HG02623 (cell line): ENCODE measurements at regions not wholly inside any gene's neighbourhood (a gene's known extent, or its start where the extent isn't known, plus 50 kb on each side); places are given as distances from the start of the nearest gene placed in this dataset.

Experiments
- ATAC-seq: cut with Tn5 transposase; IDR thresholded peaks from one replicate; pipeline ENCODE4 v1.9.1; 2021; ENCODE audit warnings: moderate library complexity; ENCODE audit not compliant: unreplicated experiment

DNA sequence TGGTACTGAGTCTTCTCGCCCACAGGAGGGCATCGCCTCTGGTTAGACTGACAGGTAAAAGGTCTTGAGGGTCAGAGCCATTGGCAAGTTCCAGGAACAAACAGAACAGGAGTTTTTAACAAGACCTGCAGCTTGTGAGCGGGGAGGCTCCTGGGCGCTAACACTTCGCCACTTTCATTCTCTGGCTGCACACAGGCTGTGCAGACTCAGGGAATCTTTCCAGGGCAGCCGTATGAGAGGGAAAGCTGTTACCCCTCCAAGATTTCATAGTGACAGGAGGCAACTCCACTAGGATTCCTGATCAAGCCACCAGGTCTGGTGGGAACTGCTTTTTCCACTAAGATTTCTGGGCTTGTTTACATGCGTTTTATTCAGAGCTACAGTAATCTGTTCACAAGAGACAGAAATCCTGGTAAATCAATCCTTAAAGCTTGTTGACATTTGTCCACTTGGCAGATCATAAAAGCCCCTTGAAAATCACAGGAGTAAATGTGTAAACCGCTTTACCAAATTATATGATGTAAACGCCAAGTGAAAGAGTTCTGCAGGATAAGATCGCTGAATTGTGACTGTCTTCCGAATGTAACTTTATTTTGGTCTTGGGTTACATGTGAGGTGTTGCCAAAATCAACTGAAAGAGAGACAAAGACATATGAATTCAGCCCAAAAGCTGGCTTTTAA lies 190.6 kb downstream of the MZT1 start:
- ATAC-seq: no peak

DNA sequence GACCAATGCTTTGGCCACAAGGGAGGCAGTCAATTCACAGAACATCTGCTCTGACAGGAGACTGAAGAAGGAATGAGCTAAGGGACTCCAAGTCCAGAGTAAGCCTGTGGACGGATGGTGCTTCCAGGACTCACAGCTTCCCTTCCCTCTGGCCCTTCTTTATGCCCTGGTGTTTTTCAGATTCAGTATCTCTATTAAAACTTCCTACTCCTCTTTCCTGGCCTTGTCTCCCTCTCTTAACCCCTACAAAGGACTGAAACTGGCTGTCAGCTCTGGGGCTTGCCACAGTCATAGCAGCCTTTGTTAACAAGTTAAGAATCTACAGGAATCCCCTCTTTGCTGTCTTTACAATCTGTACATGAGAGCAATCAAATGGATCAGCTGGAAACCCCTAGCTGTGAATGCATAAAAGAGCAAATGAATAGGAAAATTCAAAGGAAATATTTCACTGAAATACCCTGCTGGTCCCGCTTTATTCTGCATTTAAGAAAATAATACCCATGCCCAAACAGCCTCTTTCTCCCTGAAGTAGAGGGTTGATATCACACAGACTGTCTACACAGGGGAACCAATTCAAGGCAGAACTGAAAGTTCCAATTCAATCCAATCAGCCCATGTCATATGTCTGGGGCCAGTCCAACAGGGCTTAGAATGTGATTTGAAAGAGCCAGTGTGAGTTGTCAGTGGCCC lies 192.3 kb downstream of the MZT1 start:
- no peak for ATAC-seq

DNA sequence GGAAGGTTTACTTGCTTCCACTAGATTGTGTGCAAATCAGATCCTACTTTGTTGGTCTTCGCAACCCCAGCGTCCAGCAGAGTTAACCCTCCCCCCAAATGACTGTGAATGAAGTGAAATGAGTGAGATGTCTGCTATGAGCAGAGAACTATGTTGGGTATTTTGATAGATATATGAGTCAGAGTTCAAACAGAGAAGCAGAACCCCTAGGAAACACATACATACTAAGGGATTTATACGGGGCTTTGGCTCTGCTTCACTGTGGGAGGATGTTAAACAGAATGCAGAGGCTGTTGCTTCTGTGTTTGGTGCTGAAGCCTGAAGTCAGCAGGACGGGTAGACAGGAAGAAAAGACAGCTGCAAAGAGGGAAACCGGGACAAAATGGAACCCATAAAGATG lies 197.0 kb downstream of the MZT1 start:
- ATAC-seq: no peak

DNA sequence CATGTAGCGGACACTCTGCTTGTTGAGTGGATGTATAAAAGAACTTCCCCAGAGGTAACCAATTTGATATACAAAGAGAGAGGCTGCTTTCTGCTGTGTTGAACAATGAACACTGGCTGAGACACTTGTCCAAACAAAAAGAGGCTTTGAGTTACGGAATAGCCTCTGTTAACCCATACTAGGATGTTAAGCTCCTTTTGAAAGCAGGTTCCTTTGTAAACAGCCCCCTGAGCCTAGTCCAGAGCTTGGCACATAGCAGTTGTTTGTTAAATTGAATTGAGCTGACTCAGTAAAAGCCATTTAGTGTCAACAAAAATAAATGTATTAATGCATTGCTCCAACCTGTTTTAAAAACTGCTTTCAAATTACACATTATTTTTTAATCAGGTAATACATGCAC lies 200.1 kb downstream of the MZT1 start:
- no peak for ATAC-seq

DNA sequence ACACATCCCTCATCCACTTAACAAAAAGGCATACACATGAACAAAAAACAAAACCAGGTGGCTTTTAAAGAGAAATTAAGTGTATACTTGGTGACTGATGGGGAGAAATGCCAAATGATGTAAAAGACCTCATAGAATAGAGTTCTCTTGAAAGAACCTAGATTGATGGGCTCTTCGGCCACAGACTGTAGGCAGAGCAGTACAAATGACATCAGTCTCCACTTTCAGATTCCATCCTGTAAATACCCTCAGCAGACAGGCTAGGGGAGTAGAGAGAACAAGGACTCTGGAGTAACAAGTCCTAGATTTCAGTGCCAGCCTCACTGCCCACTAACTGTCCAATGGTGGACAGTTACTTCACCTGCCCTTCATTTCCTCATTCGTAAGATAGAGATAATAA lies 203.8 kb downstream of the MZT1 start:
- ATAC-seq: no peak

DNA sequence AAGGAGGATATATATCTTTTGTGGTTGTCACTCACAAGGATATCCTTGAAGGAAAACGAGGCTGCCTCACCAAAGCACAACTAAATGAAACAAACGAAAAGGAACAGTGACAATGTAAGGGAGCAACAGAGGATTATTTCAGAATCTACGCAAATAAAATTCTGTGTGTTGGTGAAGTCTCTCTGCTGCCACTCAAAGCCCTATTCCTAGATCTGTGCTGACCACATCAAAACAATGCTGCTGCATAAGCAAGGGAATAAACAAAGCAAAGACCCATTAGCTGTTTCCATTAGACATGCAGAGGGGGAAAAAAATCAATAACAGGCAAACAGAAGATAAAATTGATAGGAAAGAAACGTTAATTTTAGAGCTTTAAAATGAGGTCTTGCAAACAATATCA lies 204.4 kb downstream of the MZT1 start:
- no peak for ATAC-seq

DNA sequence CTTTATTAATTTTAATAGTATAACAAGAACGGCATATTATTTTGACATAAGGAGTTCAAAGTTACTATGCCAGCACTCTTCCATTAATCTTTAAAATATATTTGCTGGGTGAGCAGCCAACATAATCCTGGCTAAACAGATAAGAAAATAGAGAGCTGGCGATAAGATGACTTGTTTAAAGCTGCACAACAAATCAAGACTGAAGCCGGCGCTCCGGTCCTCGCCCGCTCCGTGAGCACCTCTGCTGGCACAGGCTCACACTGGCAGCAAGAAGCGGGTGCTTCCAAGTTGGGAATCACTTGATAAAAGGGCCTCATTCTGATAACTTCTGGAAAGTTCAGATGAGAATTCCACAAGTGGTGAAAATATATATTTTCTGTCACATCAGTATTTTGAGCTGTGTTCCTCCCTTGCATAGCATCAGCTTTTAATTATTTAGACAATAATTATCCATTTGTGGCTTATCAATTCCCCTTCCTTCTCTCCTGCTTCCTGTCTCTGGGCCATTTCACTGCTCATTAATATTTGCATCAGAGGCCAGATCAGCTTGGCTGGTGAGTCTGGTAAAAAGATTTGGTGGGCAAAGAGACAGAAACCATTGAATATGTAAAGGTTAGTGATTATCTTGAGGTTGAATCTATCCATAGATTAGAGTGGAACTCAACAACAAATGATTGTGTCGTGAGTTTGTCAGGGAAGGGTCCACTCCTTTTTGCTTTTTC lies 205.3 kb downstream of the MZT1 start:
- ATAC-seq: no peak

DNA sequence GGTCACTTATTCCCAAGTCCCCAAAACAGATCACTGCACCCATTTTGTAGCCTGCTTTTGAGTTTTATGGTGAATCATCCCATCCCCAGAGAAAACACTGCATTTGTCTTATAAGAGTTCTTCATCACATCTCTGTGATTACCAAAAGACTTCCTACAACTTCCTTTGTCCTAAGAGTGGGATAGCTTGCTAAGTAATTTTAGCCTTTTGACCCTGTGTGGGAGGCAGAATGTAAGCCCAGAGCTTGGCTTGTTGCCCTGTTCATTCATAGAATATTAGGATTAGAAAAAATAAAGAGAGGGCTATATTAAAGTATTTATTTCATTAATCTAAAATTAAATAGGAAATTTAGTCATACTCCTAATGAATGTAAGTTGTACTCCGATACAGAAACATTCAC lies 213.3 kb downstream of the MZT1 start:
- ATAC-seq: no peak

DNA sequence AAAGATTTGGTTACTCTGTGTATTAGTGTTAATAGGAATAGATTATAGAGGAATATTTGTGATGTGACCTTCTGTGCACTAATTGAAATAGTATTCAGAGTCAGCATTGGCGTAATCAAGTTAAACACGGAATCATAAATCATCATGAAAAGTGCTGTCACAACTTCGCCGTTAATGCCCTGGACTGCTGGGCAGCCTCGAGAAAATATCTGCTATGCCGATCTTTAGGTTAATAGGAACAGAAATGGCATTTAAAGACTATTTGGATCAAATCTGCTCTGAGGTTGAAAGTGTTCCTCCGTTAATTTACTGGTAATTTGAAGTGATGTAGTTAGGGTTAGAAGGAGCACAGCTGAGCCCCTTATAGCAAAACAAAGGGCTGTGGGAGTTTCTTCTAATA lies 219.0 kb downstream of the MZT1 start:
- ATAC-seq: no peak

DNA sequence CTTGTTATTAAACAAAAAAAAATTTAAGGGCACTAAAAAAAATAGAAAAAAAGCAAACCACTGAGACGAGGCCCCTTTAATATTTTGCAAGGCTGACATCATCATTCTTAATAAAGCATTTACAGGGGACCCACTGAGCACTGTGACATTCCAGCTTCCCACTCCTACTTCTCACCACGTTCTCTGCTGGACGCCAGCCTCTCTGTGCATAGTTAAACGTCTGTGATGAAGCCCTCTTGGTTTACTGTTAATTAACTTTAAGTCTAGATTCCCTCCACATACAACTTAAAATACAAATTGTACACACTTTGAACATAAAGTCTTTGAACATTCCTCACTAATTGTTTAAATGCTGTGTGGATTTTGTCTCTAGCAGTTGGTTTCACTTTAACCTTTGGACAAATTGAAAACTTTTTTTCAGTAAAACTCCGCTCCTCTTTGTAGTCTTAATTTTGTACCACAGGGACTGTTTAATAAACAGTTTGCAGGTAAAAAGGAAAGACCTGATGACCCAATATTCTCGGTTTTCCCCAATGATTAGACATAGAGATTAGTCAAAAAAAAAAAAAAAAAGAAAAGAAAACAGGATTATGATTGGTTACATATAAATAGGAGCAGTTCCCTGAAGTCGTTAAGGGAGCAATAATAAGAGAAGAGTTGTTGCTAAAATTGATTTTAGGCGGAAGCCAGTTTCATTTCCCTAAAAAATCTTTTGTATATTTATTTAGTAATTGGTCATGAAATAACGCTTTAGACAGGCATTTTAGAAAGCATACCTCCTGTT lies 219.8 kb downstream of the MZT1 start:
- ATAC-seq: no peak

DNA sequence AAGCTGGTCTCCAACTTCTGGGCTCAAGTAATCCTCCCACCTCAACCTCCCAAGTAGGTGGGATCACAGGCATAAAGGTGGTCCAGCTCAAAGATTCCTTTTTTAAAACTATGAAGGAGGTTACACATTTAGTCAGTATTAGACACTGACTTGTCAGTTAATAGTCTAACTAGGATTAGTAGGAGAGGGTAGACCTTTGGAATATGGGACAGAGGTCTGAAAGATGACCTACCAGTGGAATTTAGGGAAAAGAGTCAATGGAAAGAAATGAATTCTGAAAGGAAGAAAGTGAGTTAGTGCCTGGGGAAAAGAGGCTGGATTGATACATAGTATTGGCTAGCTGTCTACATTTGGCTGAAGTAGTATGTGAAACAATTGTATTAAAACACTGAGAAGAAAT lies 220.7 kb downstream of the MZT1 start:
- no peak for ATAC-seq

DNA sequence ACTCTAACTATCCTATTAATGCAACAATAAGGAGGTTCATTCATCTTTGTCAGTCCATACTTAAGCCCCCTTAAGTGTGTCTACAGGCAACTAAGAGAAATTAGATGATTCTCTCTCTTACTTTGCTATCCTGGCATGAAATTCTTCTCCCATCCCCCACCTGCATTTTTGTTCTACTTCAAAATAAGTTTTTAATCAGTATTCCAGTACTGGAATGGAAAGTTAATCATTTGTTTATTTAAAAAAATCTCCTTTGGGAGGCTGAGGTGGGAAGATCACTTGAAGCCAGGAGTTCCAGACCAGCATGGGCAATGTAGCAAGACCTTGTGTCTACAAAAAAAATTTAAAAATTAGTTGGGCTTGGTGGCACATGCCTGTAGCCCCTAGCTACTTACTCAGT lies 222.1 kb downstream of the MZT1 start:
- ATAC-seq: no peak

DNA sequence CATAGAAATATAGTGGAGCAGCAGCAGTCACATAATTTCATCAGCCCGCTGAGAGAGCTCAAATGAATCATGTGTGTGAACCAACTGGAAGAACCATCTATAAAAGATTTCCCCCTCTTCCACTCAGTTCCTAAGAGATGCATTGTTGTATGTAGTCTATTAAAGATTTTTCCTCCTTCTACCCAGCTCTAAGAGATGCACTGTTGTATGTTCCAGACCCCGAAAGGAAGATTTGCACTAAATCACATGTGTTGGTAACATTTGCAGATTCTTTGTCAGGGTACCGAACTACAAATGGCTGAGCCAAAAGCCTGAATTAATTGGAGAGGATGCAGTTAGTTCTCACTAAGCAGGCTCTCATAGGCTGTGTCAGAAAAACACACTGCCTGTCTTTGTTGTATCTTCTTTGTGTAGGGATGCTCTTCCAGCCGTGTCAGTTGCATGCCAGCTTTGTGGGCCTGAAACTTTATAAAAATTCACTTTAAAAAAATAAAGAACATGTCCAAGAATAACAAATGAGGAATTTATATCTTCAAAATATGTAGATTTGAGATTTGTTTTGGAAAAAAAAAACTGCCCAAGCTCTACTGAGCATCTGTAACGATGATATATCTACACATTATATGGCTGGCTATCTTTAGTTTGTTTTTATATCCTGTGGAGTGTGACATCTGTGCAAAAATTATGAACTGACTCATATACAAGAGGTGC lies 223.1 kb downstream of the MZT1 start:
- no peak for ATAC-seq

DNA sequence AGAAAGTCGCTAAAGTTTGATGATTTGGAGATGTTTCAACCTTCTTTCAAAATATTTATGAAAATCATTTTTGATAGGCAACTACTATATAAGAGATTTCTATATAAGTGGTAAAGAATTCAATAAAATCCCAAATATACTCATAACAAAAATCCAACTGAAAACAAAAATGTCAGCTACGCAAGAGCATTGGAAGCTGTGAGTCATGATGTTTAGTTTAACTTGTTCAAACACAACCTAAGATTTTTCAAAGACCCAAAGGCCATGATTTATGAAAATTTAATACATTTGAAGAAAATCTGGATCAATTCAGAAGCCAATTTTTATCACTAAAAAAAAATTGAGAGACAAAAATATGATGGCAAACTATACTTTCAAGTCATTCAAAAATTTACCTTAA lies 226.6 kb downstream of the MZT1 start:
- ATAC-seq: no peak

DNA sequence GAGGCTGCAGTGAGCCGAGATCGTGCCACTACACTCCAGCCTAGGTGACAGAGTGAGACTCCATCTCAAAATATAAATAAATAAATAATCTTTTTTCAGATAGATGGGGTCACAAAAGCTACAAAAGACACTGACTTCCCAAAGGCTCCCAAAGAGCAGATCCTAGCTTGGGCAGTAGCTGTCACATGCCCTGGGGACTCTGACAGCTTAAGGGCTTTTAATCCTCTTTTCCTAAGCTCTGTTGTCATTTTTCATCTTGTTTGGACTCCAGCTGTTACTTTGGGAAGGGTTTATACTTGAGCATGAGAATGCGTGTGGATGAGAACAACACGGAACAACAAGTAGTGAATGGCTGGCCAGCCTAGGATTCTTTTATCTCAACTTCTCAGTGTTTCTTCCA lies 231.7 kb downstream of the MZT1 start:
- ATAC-seq: no peak

DNA sequence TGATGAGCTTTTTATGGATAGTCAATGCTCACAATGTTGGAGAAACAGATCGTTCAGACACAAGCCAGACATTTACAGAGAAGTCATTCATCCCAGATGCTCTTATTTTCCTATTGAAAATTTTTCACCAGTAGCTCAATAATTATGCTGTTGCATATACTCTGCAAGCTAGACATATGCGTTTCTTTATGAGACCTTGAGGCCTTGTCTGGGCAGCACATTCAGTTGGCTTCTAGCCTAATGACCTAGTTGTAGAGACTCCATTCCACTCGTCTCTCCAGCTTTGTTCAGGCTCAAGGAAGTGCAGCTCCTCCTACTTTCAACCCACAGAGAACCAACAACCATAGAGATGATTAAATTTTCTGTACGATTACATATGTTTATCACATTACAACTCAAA lies 237.7 kb downstream of the MZT1 start:
- no peak for ATAC-seq

DNA sequence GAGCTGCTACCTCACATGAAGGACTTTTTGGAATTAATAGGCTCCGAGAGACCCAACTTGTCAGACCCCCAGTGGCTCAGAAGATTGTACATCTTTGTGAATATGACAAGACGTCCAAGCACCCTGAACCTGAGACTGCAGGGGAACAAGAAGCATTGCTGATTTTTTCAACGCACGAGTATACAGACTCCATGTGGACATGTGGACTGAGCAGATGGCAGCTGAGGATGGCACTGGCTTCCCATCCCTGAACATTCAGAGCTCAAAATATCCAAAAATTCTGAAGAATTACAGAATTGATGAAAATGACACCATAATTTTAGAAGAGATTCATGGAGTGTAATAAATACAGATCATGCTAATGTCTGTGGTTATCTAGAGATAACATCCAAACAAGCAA lies 254.1 kb downstream of the MZT1 start:
- ATAC-seq: no peak

DNA sequence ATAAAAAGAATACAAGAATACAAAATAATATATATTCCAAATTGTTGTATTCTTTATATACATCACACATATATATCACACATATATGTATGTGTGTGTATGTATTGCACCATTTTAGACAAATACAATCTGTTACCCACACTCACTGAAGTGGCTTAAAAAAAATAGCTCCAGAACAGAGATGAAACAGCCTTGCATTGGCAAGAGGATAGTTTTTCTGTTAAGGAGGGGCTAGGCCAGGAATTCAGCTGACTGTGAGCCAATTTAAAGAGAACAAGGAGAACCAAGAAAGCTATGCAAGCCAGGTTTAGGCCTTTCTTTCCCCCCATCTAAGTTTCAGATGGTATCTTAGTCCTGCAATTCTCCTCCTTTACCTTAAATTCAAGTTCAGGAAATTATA lies 257.5 kb downstream of the MZT1 start:
- ATAC-seq: no peak

DNA sequence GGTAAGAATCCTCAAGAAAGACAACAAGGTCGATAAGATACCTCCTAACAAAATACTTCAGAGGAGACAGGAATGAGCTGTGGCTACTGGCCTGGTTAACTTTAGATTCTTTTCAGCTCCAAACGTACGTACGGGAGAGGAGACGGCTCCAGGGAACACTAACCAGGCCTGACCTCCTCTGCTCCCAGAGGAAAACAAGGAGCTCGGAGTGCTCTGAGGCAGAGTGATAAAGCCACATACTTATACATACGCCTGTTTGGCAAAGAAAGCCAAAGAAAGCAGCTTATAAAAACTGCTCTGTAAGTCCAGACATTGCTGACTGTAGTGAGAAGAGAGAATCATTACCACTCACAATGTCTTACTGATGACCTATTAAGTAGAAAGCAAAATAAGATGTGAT lies 263.9 kb downstream of the MZT1 start:
- ATAC-seq: no peak

DNA sequence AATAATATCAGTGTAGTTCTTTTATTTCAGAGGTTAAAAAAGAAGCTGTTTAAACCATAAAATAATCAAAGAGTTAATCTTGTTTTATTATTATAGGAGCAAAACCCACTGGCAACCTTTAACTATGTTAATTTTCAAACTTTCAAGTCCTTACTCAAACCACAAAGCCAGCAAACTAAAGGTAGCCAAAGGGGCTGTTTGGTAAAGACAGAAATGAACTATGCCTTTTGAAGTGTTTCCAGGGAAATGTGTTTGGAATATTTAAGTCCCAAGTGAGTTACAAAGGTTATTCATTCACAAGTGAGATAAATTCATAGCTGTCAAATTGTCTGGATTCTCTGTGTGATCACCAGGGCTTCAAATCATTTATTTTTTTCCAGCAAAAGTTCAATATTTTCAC lies 264.7 kb downstream of the MZT1 start:
- no peak for ATAC-seq

DNA sequence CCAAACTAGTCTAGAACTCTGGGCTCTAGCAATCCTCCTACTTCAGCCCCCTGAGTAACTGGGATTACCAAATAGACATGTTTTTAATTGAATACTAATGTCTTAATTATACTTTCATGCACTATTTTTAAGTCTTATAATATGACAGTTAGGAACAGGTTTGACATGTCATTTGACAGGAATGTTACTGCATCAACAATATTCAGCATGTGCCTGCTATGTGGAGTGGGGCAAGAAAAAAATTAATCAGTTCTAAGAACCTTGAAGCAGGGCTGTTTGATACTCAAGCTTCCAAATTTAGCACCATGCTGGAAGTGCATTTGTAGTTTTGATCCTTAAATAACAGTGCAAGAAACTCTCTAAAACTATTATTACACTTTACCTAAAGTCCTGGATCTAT lies 265.3 kb downstream of the MZT1 start:
- no peak for ATAC-seq
